ENCODE measurements at regions not wholly inside any gene's neighbourhood (a gene's known extent, or its start where the extent isn't known, plus 50 kb on each side); places are given as distances from the start of the nearest gene placed in this dataset.

- peak in 2 of 3 donors; percentile 11 to 13 for DNase-seq
Observed at GRCh38 chr4:3585567-3585966, 53.3 kb upstream of the LRPAP1 start.

- DNase-seq, result no peak
Observed at GRCh38 chr4:3582091-3582475, 49.9 kb upstream of the LRPAP1 start.

All from suppressor macrophage treated with lipopolysaccharide for 1 hour (primary cell).